Adrenal gland (tissue), 5 donors: ENCODE measurements at regions not wholly inside any gene's neighbourhood (a gene's known extent, or its start where the extent isn't known, plus 50 kb on each side); places are given as distances from the start of the nearest gene placed in this dataset.

ENCODE experiments used
- POLR2A ChIP-seq, 2 donors: fragments of 450-650 bp; IDR thresholded peaks; one replicate each; pipeline ENCODE4 v1.6.1; 2017; ENCODE audit warnings: antibody characterized with exemption in 2 of 2, mild to moderate bottlenecking in 2 of 2, moderate library complexity in 1 of 2
- TF ChIP-seq, protein P1 (sequence below), 6 experiments: fragments of 450-650 bp in 4 of 6; fragments of 200-600 bp in 2 of 6; sonication (generic) in 1 of 6; IDR thresholded peaks; 1 replicate in 5 of 6; 2 replicates in 1 of 6; pipeline versions ENCODE4 v1.5.1 to v1.8.0; 2016 to 2021; ENCODE audit warnings: antibody characterized with exemption in 6 of 6, mild to moderate bottlenecking in 2 of 6, moderate library complexity in 1 of 6
- donor health status: DM: no; HTN: no; CAD: no.

DNA sequence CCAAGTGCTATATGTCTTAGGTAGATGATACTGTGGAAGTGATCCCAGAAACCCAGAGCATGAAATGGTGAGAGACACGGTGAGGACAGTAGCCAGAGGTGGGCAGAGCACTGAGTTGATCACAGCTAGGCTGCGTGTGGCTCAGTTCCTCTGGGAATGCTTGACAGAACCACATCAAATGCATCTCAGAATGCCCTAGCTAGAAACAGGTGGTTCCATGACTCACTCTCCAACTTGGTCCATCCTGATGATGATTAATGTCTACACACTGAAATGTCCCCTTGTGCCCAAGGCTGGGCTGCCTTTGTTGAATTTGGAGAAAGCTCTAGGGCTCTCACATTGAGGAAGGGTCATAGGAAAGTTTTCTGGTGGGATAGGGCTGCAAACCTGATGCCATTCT is 113.6 kb downstream of the ZNF518B start:
- TF ChIP-seq, protein P1, sequence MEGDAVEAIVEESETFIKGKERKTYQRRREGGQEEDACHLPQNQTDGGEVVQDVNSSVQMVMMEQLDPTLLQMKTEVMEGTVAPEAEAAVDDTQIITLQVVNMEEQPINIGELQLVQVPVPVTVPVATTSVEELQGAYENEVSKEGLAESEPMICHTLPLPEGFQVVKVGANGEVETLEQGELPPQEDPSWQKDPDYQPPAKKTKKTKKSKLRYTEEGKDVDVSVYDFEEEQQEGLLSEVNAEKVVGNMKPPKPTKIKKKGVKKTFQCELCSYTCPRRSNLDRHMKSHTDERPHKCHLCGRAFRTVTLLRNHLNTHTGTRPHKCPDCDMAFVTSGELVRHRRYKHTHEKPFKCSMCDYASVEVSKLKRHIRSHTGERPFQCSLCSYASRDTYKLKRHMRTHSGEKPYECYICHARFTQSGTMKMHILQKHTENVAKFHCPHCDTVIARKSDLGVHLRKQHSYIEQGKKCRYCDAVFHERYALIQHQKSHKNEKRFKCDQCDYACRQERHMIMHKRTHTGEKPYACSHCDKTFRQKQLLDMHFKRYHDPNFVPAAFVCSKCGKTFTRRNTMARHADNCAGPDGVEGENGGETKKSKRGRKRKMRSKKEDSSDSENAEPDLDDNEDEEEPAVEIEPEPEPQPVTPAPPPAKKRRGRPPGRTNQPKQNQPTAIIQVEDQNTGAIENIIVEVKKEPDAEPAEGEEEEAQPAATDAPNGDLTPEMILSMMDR (IDR thresholded peaks at IDR 0.05): no peak
- no peak for TF ChIP-seq POLR2A (IDR thresholded peaks at IDR 0.05)
